Neural progenitor cell (in vitro differentiated cells): ENCODE measurements at regions not wholly inside any gene's neighbourhood (a gene's known extent, or its start where the extent isn't known, plus 50 kb on each side); places are given as distances from the start of the nearest gene placed in this dataset.

Experiments
- EZH2phosphoT487 ChIP-seq: fragments of 200-600 bp; sonication (generic); IDR thresholded peaks from 2 replicates; pipeline ENCODE4 v1.6.1; 2017; ENCODE audit warnings: antibody characterized with exemption
- TF ChIP-seq, protein P1 (sequence below): fragments of 200-600 bp; sonication (generic); IDR thresholded peaks from 2 replicates; pipeline ENCODE4 v1.5.1; 2017; ENCODE audit warnings: antibody characterized with exemption, mild to moderate bottlenecking

- TF ChIP-seq, protein P1, sequence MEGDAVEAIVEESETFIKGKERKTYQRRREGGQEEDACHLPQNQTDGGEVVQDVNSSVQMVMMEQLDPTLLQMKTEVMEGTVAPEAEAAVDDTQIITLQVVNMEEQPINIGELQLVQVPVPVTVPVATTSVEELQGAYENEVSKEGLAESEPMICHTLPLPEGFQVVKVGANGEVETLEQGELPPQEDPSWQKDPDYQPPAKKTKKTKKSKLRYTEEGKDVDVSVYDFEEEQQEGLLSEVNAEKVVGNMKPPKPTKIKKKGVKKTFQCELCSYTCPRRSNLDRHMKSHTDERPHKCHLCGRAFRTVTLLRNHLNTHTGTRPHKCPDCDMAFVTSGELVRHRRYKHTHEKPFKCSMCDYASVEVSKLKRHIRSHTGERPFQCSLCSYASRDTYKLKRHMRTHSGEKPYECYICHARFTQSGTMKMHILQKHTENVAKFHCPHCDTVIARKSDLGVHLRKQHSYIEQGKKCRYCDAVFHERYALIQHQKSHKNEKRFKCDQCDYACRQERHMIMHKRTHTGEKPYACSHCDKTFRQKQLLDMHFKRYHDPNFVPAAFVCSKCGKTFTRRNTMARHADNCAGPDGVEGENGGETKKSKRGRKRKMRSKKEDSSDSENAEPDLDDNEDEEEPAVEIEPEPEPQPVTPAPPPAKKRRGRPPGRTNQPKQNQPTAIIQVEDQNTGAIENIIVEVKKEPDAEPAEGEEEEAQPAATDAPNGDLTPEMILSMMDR = no peak
- TF ChIP-seq EZH2phosphoT487 = no peak
These were observed 451.6 kb upstream of the SALL3 start for GRCh38 chr18:78527984-78528383.
